Astrocyte of the cerebellum (primary cell): ENCODE measurements at regions not wholly inside any gene's neighbourhood (a gene's known extent, or its start where the extent isn't known, plus 50 kb on each side); places are given as distances from the start of the nearest gene placed in this dataset.
"Not testable (repeated sequence)": the region's sequence is repeated elsewhere in the genome, so short reads cannot be mapped to it uniquely, and the experiment has no call there.

Source experiments
- DNase-seq: peaks from one replicate; pipeline ENCODE4 v3.0.0-alpha.2; 2011; ENCODE audit warnings: low read depth
- H3K4me3 ChIP-seq: 2 replicates; pipeline ENCODE4 v1.5.1; 2011; ENCODE audit warnings: mild to moderate bottlenecking, low read depth, low read length, moderate library complexity
- CTCF ChIP-seq: IDR thresholded peaks from 2 replicates; pipeline ENCODE4 v1.5.1; 2012; ENCODE audit warnings: low read length, low read depth, moderate library complexity, mild to moderate bottlenecking; ENCODE audit errors: missing control alignments
- in situ Hi-C: cut with HindIII; loops from 2 replicates; pipeline ENCODE4 v1.10.0; 2017; ENCODE audit warnings: low sequenced_read_pairs

GRCh38 chr11:29095821-29096220, 921.0 kb downstream of the KCNA4 start:
- no peak overlapping the region for H3K4me3 ChIP-seq
- in situ Hi-C loops = no loop called here
- DNase-seq = no peak
- no peak for TF ChIP-seq CTCF

- in situ Hi-C loops = no loop called here
- no peak for TF ChIP-seq CTCF
- no peak overlapping the region for H3K4me3 ChIP-seq
- DNase-seq = peak; percentile 38
Measured at GRCh38 chr11:29093416-29094120, 923.3 kb downstream of the KCNA4 start.

- DNase-seq = no peak
- no peak overlapping the region for H3K4me3 ChIP-seq
- TF ChIP-seq CTCF = no peak
- in situ Hi-C loops = no loop called here
Measured at GRCh38 chr11:29087200-29087812, 929.5 kb downstream of the KCNA4 start.

GRCh38 chr11:29075726-29076125, 941.1 kb downstream of the KCNA4 start:
- H3K4me3 ChIP-seq = no peak overlapping the region
- no peak for TF ChIP-seq CTCF
- DNase-seq = no peak
- in situ Hi-C loops = no loop called here

GRCh38 chr11:29063630-29064361, 953.0 kb downstream of the KCNA4 start:
- TF ChIP-seq CTCF = no peak
- H3K4me3 ChIP-seq = no peak overlapping the region
- DNase-seq = no peak
- in situ Hi-C loops = no loop called here

GRCh38 chr11:29061452-29061851, 953.3 kb downstream of the METTL15 start:
- TF ChIP-seq CTCF = no peak
- H3K4me3 ChIP-seq = no peak overlapping the region
- in situ Hi-C loops = no loop called here
- no peak for DNase-seq

GRCh38 chr11:29056487-29056886, 948.3 kb downstream of the METTL15 start:
- H3K4me3 ChIP-seq, in situ Hi-C loops, DNase-seq: not testable (repeated sequence)
